IMR-90 (cell line): ENCODE measurements at regions not wholly inside any gene's neighbourhood (a gene's known extent, or its start where the extent isn't known, plus 50 kb on each side); places are given as distances from the start of the nearest gene placed in this dataset.

Experiments used
- ATAC-seq: fragments of 200-7000 bp; cut with Tn5 transposase; 2 replicates; pipeline ENCODE4 v1.9.1; 2020; ENCODE audit warnings: low read depth, mild to moderate bottlenecking, moderate library complexity
- BruUV-seq: library from RNA; stranded (reverse); fragments of 400-500 nt; replicated peaks from 2 replicates; lab custom pipeline; 2021; lab: Mats Ljungman, UMichigan
- CTCF ChIA-PET: fragments of 300-600 bp; formaldehyde crosslinking; extraction: SDS; loops from one replicate; lab custom pipeline; 2021; ENCODE audit warnings: antibody characterized with exemption; lab: Yijun Ruan, JAX
- POLR2A ChIA-PET: fragments of 300-600 bp; sonication (Branson Sonifier 250); formaldehyde crosslinking; loops from one replicate; lab custom pipeline; 2022; ENCODE audit warnings: antibody characterized with exemption; ENCODE audit not compliant: unreplicated experiment; lab: Charles Lee
- DNase-seq: peaks from one replicate; pipeline ENCODE4 v3.0.0; 2013
- H2AFZ ChIP-seq: replicated peaks from 2 replicates; pipeline ENCODE3; 2013; ENCODE audit warnings: low read length, mild to moderate bottlenecking; ENCODE audit not compliant: poor library complexity
- H2AK5ac ChIP-seq: 2 replicates; pipeline ENCODE4 v1.6.1; 2013; ENCODE audit warnings: low read depth, low read length, inconsistent platforms
- H2AK9ac ChIP-seq: replicated peaks from 2 replicates; pipeline ENCODE3; 2013; ENCODE audit warnings: mild to moderate bottlenecking, low read depth, low read length, moderate library complexity; ENCODE audit not compliant: poor library complexity
- H2BK120ac ChIP-seq: 2 replicates; pipeline ENCODE4 v1.6.1; 2013; ENCODE audit warnings: low read depth, low read length, inconsistent platforms
- H2BK15ac ChIP-seq: 3 replicates; pipeline ENCODE4 v1.6.1; 2013; ENCODE audit warnings: low read depth, low read length, inconsistent platforms
- H2BK20ac ChIP-seq: 2 replicates; pipeline ENCODE4 v1.6.1; 2013; ENCODE audit warnings: low read depth, mild to moderate bottlenecking, inconsistent platforms, low read length, moderate library complexity
- H2BK5ac ChIP-seq: 2 replicates; pipeline ENCODE4 v1.6.1; 2013; ENCODE audit warnings: mild to moderate bottlenecking, low read depth, low read length, inconsistent platforms; ENCODE audit not compliant: poor library complexity, severe bottlenecking
- H3K14ac ChIP-seq: replicated peaks from 2 replicates; pipeline ENCODE4 v1.6.1; 2013; ENCODE audit warnings: low read depth, low read length, inconsistent platforms
- H3K18ac ChIP-seq: 2 replicates; pipeline ENCODE4 v1.6.1; 2013; ENCODE audit warnings: low read depth, low read length, control low read depth
- H3K23ac ChIP-seq: 2 replicates; pipeline ENCODE4 v1.6.1; 2013; ENCODE audit warnings: low read depth, low read length, inconsistent platforms
- H3K27ac ChIP-seq: 2 replicates; pipeline ENCODE4 v1.5.1; 2013; ENCODE audit warnings: mild to moderate bottlenecking, control low read depth, low read length; ENCODE audit not compliant: insufficient read depth
- H3K27me3 ChIP-seq: 2 replicates; pipeline ENCODE4 v1.6.1; 2013; ENCODE audit warnings: low read length; ENCODE audit not compliant: control insufficient read depth, insufficient read depth
- H3K36me3 ChIP-seq: 2 replicates; pipeline ENCODE4 v1.6.1; 2013; ENCODE audit warnings: low read length, mixed read lengths; ENCODE audit not compliant: control insufficient read depth, insufficient read depth
- H3K4ac ChIP-seq: 2 replicates; pipeline ENCODE4 v1.6.1; 2013; ENCODE audit warnings: low read depth, low read length, inconsistent platforms
- H3K4me1 ChIP-seq: 2 replicates; pipeline ENCODE4 v1.6.1; 2013; ENCODE audit warnings: low read length, mixed read lengths; ENCODE audit not compliant: control insufficient read depth, insufficient read depth
- H3K4me2 ChIP-seq: 2 replicates; pipeline ENCODE4 v1.6.1; 2013; ENCODE audit warnings: low read depth, mild to moderate bottlenecking, control low read depth, low read length, moderate library complexity
- H3K4me3 ChIP-seq: 2 replicates; pipeline ENCODE4 v1.5.1; 2013; ENCODE audit warnings: low read depth, mild to moderate bottlenecking, control low read depth, low read length, moderate library complexity; ENCODE audit not compliant: insufficient read depth
- H3K56ac ChIP-seq: 2 replicates; pipeline ENCODE4 v1.6.1; 2013; ENCODE audit warnings: low read length, inconsistent platforms; ENCODE audit not compliant: insufficient read depth; ENCODE audit errors: extremely low read depth
- H3K79me1 ChIP-seq, 2 experiments: 2 replicates each; pipeline ENCODE4 v1.6.1; 2013; ENCODE audit warnings: low read length in 2 of 2, inconsistent platforms in 1 of 2, low read depth in 1 of 2
- H3K9ac ChIP-seq: 2 replicates; pipeline ENCODE4 v1.6.1; 2013; ENCODE audit warnings: low read depth, low read length, control low read depth
- H3K9me1 ChIP-seq: 2 replicates; pipeline ENCODE4 v1.6.1; 2013; ENCODE audit warnings: low read length, inconsistent platforms; ENCODE audit not compliant: insufficient read depth
- H3K9me3 ChIP-seq: 2 replicates; pipeline ENCODE4 v1.6.1; 2013; ENCODE audit warnings: low read length; ENCODE audit not compliant: control insufficient read depth, insufficient read depth
- H4K20me1 ChIP-seq: 2 replicates; pipeline ENCODE4 v1.6.1; 2013; ENCODE audit warnings: low read length, inconsistent platforms; ENCODE audit not compliant: insufficient read depth
- H4K5ac ChIP-seq: 2 replicates; pipeline ENCODE4 v1.6.1; 2013; ENCODE audit warnings: mild to moderate bottlenecking, low read depth, low read length, control low read depth
- H4K8ac ChIP-seq, 2 experiments: 2 replicates each; pipeline ENCODE4 v1.6.1; 2013; ENCODE audit warnings: low read depth in 2 of 2, low read length in 2 of 2, control low read depth in 1 of 2, inconsistent platforms in 1 of 2
- H4K91ac ChIP-seq: 2 replicates; pipeline ENCODE4 v1.6.1; 2013; ENCODE audit warnings: low read depth, low read length, inconsistent platforms; ENCODE audit not compliant: insufficient read depth
- BHLHE40 ChIP-seq: fragments of 150-350 bp; IDR thresholded peaks from 2 replicates; pipeline ENCODE4 v1.6.1; 2016; ENCODE audit warnings: mild to moderate bottlenecking, low read depth, low read length
- CEBPB ChIP-seq: IDR thresholded peaks from 2 replicates; pipeline ENCODE4 v1.6.1; 2012; ENCODE audit warnings: low read depth, low read length, improper control_type of control experiment
- CHD1 ChIP-seq: IDR thresholded peaks from 2 replicates; pipeline ENCODE4 v1.6.1; 2012; ENCODE audit warnings: low read depth, low read length, improper control_type of control experiment
- FOS ChIP-seq: fragments of 150-350 bp; IDR thresholded peaks from 2 replicates; pipeline ENCODE4 v1.6.1; 2016; ENCODE audit warnings: low read depth, low read length
- MAFK ChIP-seq: IDR thresholded peaks from 2 replicates; pipeline ENCODE4 v1.6.1; 2012; ENCODE audit warnings: low read depth, low read length, improper control_type of control experiment
- MAZ ChIP-seq: IDR thresholded peaks from 2 replicates; pipeline ENCODE4 v1.6.1; 2012; ENCODE audit warnings: low read depth, mild to moderate bottlenecking, low read length, improper control_type of control experiment, moderate library complexity, borderline replicate concordance
- MXI1 ChIP-seq: IDR thresholded peaks from 2 replicates; pipeline ENCODE4 v1.6.1; 2012; ENCODE audit warnings: low read depth, mild to moderate bottlenecking, low read length, moderate library complexity, borderline replicate concordance
- NFE2L2 ChIP-seq: fragments of 150-350 bp; IDR thresholded peaks from 2 replicates; pipeline ENCODE4 v1.6.1; 2016; ENCODE audit warnings: low read depth, mild to moderate bottlenecking, low read length
- POLR2A ChIP-seq: IDR thresholded peaks from 2 replicates; pipeline ENCODE4 v1.6.1; 2012; ENCODE audit warnings: mild to moderate bottlenecking, low read depth, low read length
- RFX5 ChIP-seq: IDR thresholded peaks from 2 replicates; pipeline ENCODE4 v1.8.0; 2012; ENCODE audit warnings: low read depth, mild to moderate bottlenecking, low read length, moderate library complexity
- SMC3 ChIP-seq: fragments of 150-350 bp; IDR thresholded peaks from 2 replicates; pipeline ENCODE4 v1.6.1; 2016; ENCODE audit warnings: low read depth, mild to moderate bottlenecking, antibody characterized with exemption, low read length, moderate library complexity
- WGBS, 2 experiments: methylation state at CpG; one replicate each; pipeline versions ENCODE4 v1.1.5 to v1.1.7; 2013; ENCODE audit warnings: missing lambda C conversion rate in 2 of 2; ENCODE audit not compliant: insufficient read length in 1 of 2; ENCODE audit errors: extremely low coverage in 2 of 2; 5-methylcytosine and 5-hydroxymethylcytosine counted together
- dilution Hi-C: fragments of 300-500 bp; cut with HindIII; formaldehyde crosslinking; loops from one replicate; pipeline ENCODE4 v1.14.3; 2018; ENCODE audit warnings: low sequenced_read_pairs; ENCODE audit not compliant: unreplicated experiment
- in situ Hi-C: fragments of 300-500 bp; cut with MboI; formaldehyde crosslinking; loops from 3 replicates; pipeline ENCODE4 v1.14.3; 2019; ENCODE audit warnings: low sequenced_read_pairs, inconsistent platforms, mixed read lengths
- intact Hi-C: fragments of 100-400 bp; cut with micrococcal nuclease; formaldehyde crosslinking; loops from 2 replicates; pipeline ENCODE4 v1.10.0; 2022
- TF ChIP-seq, protein P1 (sequence below): conservative IDR thresholded peaks from 2 replicates; pipeline ENCODE4 v1.5.1; 2012; ENCODE audit warnings: mild to moderate bottlenecking, low read depth, low read length, improper control_type of control experiment
- TF ChIP-seq, protein P2 (sequence below): fragments of 150-350 bp; IDR thresholded peaks from 2 replicates; pipeline ENCODE4 v1.6.1; 2017; ENCODE audit warnings: mild to moderate bottlenecking, antibody characterized with exemption, low read length, low read depth

DNA sequence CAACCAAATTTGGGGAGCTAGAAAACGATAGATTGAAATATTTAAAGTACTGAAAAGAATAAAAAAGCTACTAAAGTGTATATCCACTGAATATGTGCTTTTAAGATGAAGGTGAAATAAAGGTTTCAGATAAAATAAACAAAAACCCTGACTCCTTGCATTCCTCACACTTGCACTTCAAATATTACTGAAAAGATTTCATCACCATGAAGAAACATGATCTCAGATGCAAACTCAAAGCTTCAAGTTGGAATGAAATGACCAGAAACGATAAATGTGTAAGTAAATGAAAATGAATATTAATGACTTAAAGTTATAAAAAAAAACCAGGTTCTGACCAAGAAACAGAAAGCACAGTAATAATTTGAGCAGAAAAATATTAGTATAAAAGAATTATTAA lies 1246.0 kb upstream of the ACVR2A start:
- in situ Hi-C loops, result no loop called here

More for the DNA sequence above, 1246.0 kb upstream of the ACVR2A start:
- Histone ChIP-seq H4K91ac (no peak overlapping the region), H2BK5ac (no peak overlapping the region), H3K56ac (no peak overlapping the region), H3K9ac (no peak overlapping the region), H3K14ac (no peak overlapping the region), H3K9me3 (no peaks in the 10 kb centered on the region), H3K23ac (no peak overlapping the region), H3K9me1 (0 out of 2 replicates have a peak, but pooled peaks cover 2% of the 10 kb centered on the region), H3K27ac (no peak overlapping the region), H3K27me3 (no peaks in the 10 kb centered on the region), H3K4me1 (peaks cover 3% of the 10 kb centered on the region; the same call in 1 of the 2 replicates), H2AFZ (no peak overlapping the region), H3K4me3 (no peak overlapping the region), H2BK120ac (no peak overlapping the region), H3K4ac (no peak overlapping the region), H2AK5ac (no peak overlapping the region), H2AK9ac (no peak overlapping the region), H2BK20ac (no peak overlapping the region), H3K36me3 (no peaks in the 10 kb centered on the region), H3K79me1 (no peaks in the 10 kb centered on the region), H4K5ac (no peak overlapping the region), H2BK15ac (no peak overlapping the region), H3K18ac (no peak overlapping the region), H4K8ac (no peak overlapping the region), H4K20me1 (no peaks in the 10 kb centered on the region), H3K4me2 (no peak overlapping the region)
- POLR2A ChIA-PET, result no interaction called here
- intact Hi-C loops (no loop called here), dilution Hi-C loops (no loop called here)
- ATAC-seq (no peak), DNase-seq (no peak)
- no TSS peak for BruUV-seq
- TF ChIP-seq FOS, result no peak
- no peak for TF ChIP-seq MAZ
- TF ChIP-seq MAFK, result no peak
- TF ChIP-seq POLR2A, result no peak
- no peak for TF ChIP-seq CHD1
- no peak for TF ChIP-seq RFX5
- TF ChIP-seq, protein P1, sequence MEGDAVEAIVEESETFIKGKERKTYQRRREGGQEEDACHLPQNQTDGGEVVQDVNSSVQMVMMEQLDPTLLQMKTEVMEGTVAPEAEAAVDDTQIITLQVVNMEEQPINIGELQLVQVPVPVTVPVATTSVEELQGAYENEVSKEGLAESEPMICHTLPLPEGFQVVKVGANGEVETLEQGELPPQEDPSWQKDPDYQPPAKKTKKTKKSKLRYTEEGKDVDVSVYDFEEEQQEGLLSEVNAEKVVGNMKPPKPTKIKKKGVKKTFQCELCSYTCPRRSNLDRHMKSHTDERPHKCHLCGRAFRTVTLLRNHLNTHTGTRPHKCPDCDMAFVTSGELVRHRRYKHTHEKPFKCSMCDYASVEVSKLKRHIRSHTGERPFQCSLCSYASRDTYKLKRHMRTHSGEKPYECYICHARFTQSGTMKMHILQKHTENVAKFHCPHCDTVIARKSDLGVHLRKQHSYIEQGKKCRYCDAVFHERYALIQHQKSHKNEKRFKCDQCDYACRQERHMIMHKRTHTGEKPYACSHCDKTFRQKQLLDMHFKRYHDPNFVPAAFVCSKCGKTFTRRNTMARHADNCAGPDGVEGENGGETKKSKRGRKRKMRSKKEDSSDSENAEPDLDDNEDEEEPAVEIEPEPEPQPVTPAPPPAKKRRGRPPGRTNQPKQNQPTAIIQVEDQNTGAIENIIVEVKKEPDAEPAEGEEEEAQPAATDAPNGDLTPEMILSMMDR, result no peak
- no peak for TF ChIP-seq SMC3
- TF ChIP-seq MXI1, result no peak
- TF ChIP-seq NFE2L2, result no peak
- TF ChIP-seq BHLHE40, result no peak
- TF ChIP-seq CEBPB, result no peak
- TF ChIP-seq, protein P2, sequence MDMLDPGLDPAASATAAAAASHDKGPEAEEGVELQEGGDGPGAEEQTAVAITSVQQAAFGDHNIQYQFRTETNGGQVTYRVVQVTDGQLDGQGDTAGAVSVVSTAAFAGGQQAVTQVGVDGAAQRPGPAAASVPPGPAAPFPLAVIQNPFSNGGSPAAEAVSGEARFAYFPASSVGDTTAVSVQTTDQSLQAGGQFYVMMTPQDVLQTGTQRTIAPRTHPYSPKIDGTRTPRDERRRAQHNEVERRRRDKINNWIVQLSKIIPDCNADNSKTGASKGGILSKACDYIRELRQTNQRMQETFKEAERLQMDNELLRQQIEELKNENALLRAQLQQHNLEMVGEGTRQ, result no peak
- CTCF ChIA-PET, result no interaction called here
- WGBS, 2 experiments, result no CpG with 5 or more reads among the region's 2 CpGs
